Vagina (tissue), 2 donors: ENCODE measurements at regions not wholly inside any gene's neighbourhood (a gene's known extent, or its start where the extent isn't known, plus 50 kb on each side); places are given as distances from the start of the nearest gene placed in this dataset.

Source experiments
- DNase-seq, 2 donors: peaks; one replicate each; pipeline ENCODE4 v3.0.0-alpha.2; 2017; ENCODE audit errors: extremely low spot score in 2 of 2
- H3K27ac ChIP-seq: fragments of 200-600 bp; sonication (generic); one replicate; pipeline ENCODE4 v1.5.1; 2019
- H3K27me3 ChIP-seq: fragments of 200-600 bp; sonication (generic); one replicate; pipeline ENCODE4 v1.5.1; 2019
- H3K36me3 ChIP-seq, 2 donors: fragments of 200-600 bp; sonication (generic); one replicate each; pipeline ENCODE4 v1.5.1; 2017 to 2019
- H3K4me1 ChIP-seq: fragments of 200-600 bp; sonication (generic); one replicate; pipeline ENCODE4 v1.5.1; 2019
- H3K4me3 ChIP-seq, 2 donors: fragments of 200-600 bp; sonication (generic); 1 replicate in 1 of 2; 2 replicates in 1 of 2; pipeline ENCODE4 v1.5.1; 2016 to 2019
- H3K9me3 ChIP-seq: fragments of 200-600 bp; sonication (generic); one replicate; pipeline ENCODE4 v1.5.1; 2019
- CTCF ChIP-seq, 3 experiments: fragments of 450-650 bp in 2 of 3; fragments of 200-600 bp in 1 of 3; sonication (generic) in 1 of 3; IDR thresholded peaks; one replicate each; pipeline ENCODE4 v1.5.1; 2017 to 2019; ENCODE audit warnings: antibody characterized with exemption in 3 of 3, mild to moderate bottlenecking in 2 of 3, moderate library complexity in 2 of 3
- POLR2A ChIP-seq, 2 donors: fragments of 450-650 bp; IDR thresholded peaks; one replicate each; pipeline ENCODE4 v1.6.1; 2017; ENCODE audit warnings: antibody characterized with exemption in 2 of 2, mild to moderate bottlenecking in 2 of 2, moderate library complexity in 2 of 2
- POLR2AphosphoS5 ChIP-seq, 2 donors: sonication (generic); formaldehyde crosslinking; IDR thresholded peaks; one replicate each; pipeline ENCODE4 v1.9.0; 2017; ENCODE audit warnings: antibody characterized with exemption in 2 of 2, mild to moderate bottlenecking in 2 of 2, low read depth in 1 of 2; ENCODE audit not compliant: insufficient read depth in 1 of 2
- intact Hi-C: fragments of 100-400 bp; cut with DNase I; formaldehyde crosslinking; loops from one replicate; pipeline ENCODE4 v1.15.1; 2023

GRCh38 chr11:80420374-80420773 lies 979.5 kb upstream of the TENM4 start:
- no peak for DNase-seq
- Histone ChIP-seq H3K36me3 (no peaks in the 10 kb centered on the region), H3K9me3 (no peaks in the 10 kb centered on the region), H3K4me3 (no peak overlapping the region), H3K27ac (no peak overlapping the region), H3K4me1 (no peaks in the 10 kb centered on the region), H3K27me3 (no peaks in the 10 kb centered on the region)
- intact Hi-C loops = no loop called here
- no peak for TF ChIP-seq POLR2AphosphoS5 (IDR thresholded peaks at IDR 0.05; ENCODE audit: insufficient read depth in 1 of 2, low read depth in 1 of 2)
- no peak for TF ChIP-seq POLR2A (IDR thresholded peaks at IDR 0.05)
- no peak for TF ChIP-seq CTCF (IDR thresholded peaks at IDR 0.05)

GRCh38 chr11:80417681-80418080 lies 976.9 kb upstream of the TENM4 start:
- DNase-seq = no peak
- Histone ChIP-seq H3K27me3 (no peaks in the 10 kb centered on the region), H3K9me3 (no peaks in the 10 kb centered on the region), H3K4me1 (peaks cover 5% of the 10 kb centered on the region), H3K4me3 (no peak overlapping the region), H3K27ac (no peak overlapping the region), H3K36me3 (no peaks in the 10 kb centered on the region)
- intact Hi-C loops = no loop called here
- no peak for TF ChIP-seq POLR2AphosphoS5 (IDR thresholded peaks at IDR 0.05; ENCODE audit: insufficient read depth in 1 of 2, low read depth in 1 of 2)
- TF ChIP-seq CTCF (IDR thresholded peaks at IDR 0.05) = no peak
- TF ChIP-seq POLR2A (IDR thresholded peaks at IDR 0.05) = no peak

GRCh38 chr11:80415580-80415979 lies 974.8 kb upstream of the TENM4 start:
- TF ChIP-seq CTCF (IDR thresholded peaks at IDR 0.05) (no peak), POLR2A (IDR thresholded peaks at IDR 0.05) (no peak), POLR2AphosphoS5 (IDR thresholded peaks at IDR 0.05; ENCODE audit: insufficient read depth in 1 of 2, low read depth in 1 of 2) (no peak)
- Histone ChIP-seq H3K4me1 (peaks cover 5% of the 10 kb centered on the region), H3K27me3 (no peaks in the 10 kb centered on the region), H3K4me3 (no peak overlapping the region), H3K36me3 (no peaks in the 10 kb centered on the region), H3K27ac (no peak overlapping the region), H3K9me3 (no peaks in the 10 kb centered on the region)
- intact Hi-C loops = no loop called here
- DNase-seq = no peak

GRCh38 chr11:80414181-80415165 lies 973.6 kb upstream of the TENM4 start:
- Histone ChIP-seq H3K9me3 (no peaks in the 10 kb centered on the region), H3K36me3 (no peaks in the 10 kb centered on the region), H3K4me3 (no peak overlapping the region), H3K4me1 (peaks cover 5% of the 10 kb centered on the region), H3K27ac (no peak overlapping the region), H3K27me3 (no peaks in the 10 kb centered on the region)
- TF ChIP-seq CTCF (IDR thresholded peaks at IDR 0.05) (no peak), POLR2AphosphoS5 (IDR thresholded peaks at IDR 0.05; ENCODE audit: insufficient read depth in 1 of 2, low read depth in 1 of 2) (peak in 1 of 2 donors; percentile 59)
- intact Hi-C loops = no loop called here
- no peak for DNase-seq

GRCh38 chr11:80412604-80413003 lies 971.8 kb upstream of the TENM4 start:
- intact Hi-C loops = no loop called here
- Histone ChIP-seq H3K9me3 (no peaks in the 10 kb centered on the region), H3K4me3 (no peak overlapping the region), H3K27me3 (no peaks in the 10 kb centered on the region), H3K4me1 (peaks cover 5% of the 10 kb centered on the region), H3K36me3 (no peaks in the 10 kb centered on the region), H3K27ac (no peak overlapping the region)
- DNase-seq = no peak
- TF ChIP-seq CTCF (IDR thresholded peaks at IDR 0.05) = no peak
- no peak for TF ChIP-seq POLR2AphosphoS5 (IDR thresholded peaks at IDR 0.05; ENCODE audit: insufficient read depth in 1 of 2, low read depth in 1 of 2)
- no peak for TF ChIP-seq POLR2A (IDR thresholded peaks at IDR 0.05)
